Stomach (tissue), 8 donors: ENCODE measurements at regions not wholly inside any gene's neighbourhood (a gene's known extent, or its start where the extent isn't known, plus 50 kb on each side); places are given as distances from the start of the nearest gene placed in this dataset.

Experiments used
- DNase-seq, 2 donors: peaks; one replicate each; pipeline versions ENCODE4 v3.0.0 to v3.0.0-alpha.2; 2013 to 2019
- H3K27ac ChIP-seq, 5 donors: fragments of 200-600 bp in 4 of 5; sonication (generic) in 4 of 5; one replicate each; pipeline ENCODE4 v1.5.1; 2013 to 2019; ENCODE audit warnings: mild to moderate bottlenecking in 1 of 5, moderate library complexity in 1 of 5
- H3K27me3 ChIP-seq, 3 donors: fragments of 200-600 bp; sonication (generic); one replicate each; pipeline ENCODE4 v1.5.1; 2017 to 2019; ENCODE audit warnings: mixed run types in 1 of 3
- H3K36me3 ChIP-seq, 4 donors: fragments of 200-600 bp; sonication (generic); 1 replicate in 3 of 4; 2 replicates in 1 of 4; pipeline ENCODE4 v1.5.1; 2016 to 2019
- H3K4me1 ChIP-seq, 4 donors: fragments of 200-600 bp; sonication (generic); one replicate each; pipeline ENCODE4 v1.5.1; 2016 to 2019
- H3K4me3 ChIP-seq, 4 donors: fragments of 200-600 bp; sonication (generic) in 3 of 4; one replicate each; pipeline ENCODE4 v1.5.1; 2016 to 2019; ENCODE audit warnings: mild to moderate bottlenecking in 1 of 4
- H3K9me3 ChIP-seq, 4 donors: fragments of 200-600 bp; sonication (generic); one replicate each; pipeline ENCODE4 v1.5.1; 2016 to 2019
- CTCF ChIP-seq, 7 experiments: fragments of 450-650 bp in 4 of 7; fragments of 200-600 bp in 3 of 7; sonication (generic) in 3 of 7; IDR thresholded peaks; one replicate each; pipeline ENCODE4 v1.5.1; 2016 to 2019; ENCODE audit warnings: antibody characterized with exemption in 7 of 7, control low read depth in 2 of 7, mild to moderate bottlenecking in 1 of 7
- EP300 ChIP-seq: sonication (generic); formaldehyde crosslinking; IDR thresholded peaks from one replicate; pipeline ENCODE4 v1.6.1; 2017; ENCODE audit warnings: antibody characterized with exemption
- POLR2A ChIP-seq, 4 donors: fragments of 450-650 bp; IDR thresholded peaks; one replicate each; pipeline ENCODE4 v1.6.1; 2016; ENCODE audit warnings: antibody characterized with exemption in 4 of 4, control low read depth in 2 of 4, mild to moderate bottlenecking in 1 of 4, moderate library complexity in 1 of 4
- POLR2AphosphoS5 ChIP-seq, 3 donors: sonication (generic); formaldehyde crosslinking; IDR thresholded peaks; one replicate each; pipeline ENCODE4 v1.6.1; 2016; ENCODE audit warnings: antibody characterized with exemption in 3 of 3
- WGBS, 5 donors: extraction: QIAGEN DNeasy Blood & Tissue Kit in 3 of 5; methylation state at CpG; one replicate each; pipeline versions ENCODE4 v1.1.5 to v1.1.7; 2013 to 2018; 5-methylcytosine and 5-hydroxymethylcytosine counted together
- intact Hi-C: fragments of 100-400 bp; cut with DNase I; formaldehyde crosslinking; loops from one replicate; pipeline ENCODE4 v1.15.1; 2023; ENCODE audit warnings: low total_unique reads
- donor health status: healthy with polysubstance abuse.
- donor health status: Bipolar disorder and iron deficiency.
- donor health status: healthy.

GRCh38 chr9:82598241-82599039, 464.5 kb downstream of the RASEF start:
- intact Hi-C loops: no loop called here
- Histone ChIP-seq H3K4me1 (peaks cover 22 to 52% (median 37%) of the 10 kb centered on the region in 4 donors), H3K27me3 (no peaks in the 10 kb centered on the region), H3K9me3 (no peaks in the 10 kb centered on the region), H3K27ac (peak overlapping the region; percentile 54 to 79 (median 65)), H3K36me3 (no peaks in the 10 kb centered on the region), H3K4me3 (no peak overlapping the region)
- TF ChIP-seq POLR2A (IDR thresholded peaks at IDR 0.05): no peak
- no peak for TF ChIP-seq CTCF (IDR thresholded peaks at IDR 0.05)
- TF ChIP-seq POLR2AphosphoS5 (IDR thresholded peaks at IDR 0.05): no peak
- TF ChIP-seq EP300: no peak
- 29 to 49% (median 35%) methylated on average over 6 of the region's 6 CpGs for WGBS, 5 donors
- DNase-seq: peak in 1 of 2 donors; percentile 43

DNA sequence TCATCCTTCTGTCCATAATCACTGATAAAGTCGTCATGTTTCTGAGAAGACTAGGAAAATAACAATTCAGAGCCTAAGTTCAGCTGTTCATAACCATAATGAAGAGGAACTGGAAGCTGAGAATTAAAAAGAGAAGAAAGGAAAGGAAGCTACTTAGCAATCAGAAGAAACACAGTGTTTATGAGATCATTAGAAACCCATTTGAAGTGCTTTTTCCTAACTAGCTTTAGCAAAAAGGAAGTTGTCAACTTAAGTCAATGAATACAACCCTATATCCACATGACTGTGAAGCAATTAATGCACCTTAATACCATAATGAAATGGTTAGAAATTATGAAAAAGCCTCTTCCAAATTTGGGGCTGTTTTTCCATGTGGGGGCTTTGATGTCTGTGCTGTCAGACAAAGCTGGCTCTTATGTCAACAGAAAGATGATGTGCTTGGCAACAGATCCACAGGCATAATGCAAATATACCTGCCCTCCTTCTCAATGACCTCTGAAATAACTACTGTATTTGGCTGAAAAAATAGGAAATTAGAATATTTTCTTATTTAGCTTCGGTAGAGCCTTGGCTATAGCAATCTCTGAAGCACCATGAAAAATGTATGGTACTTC, 463.5 kb downstream of the RASEF start:
- Histone ChIP-seq H3K27ac (peak overlapping the region in 1 of 5 donors; percentile 79), H3K27me3 (no peaks in the 10 kb centered on the region), H3K4me1 (peaks cover 22 to 52% (median 37%) of the 10 kb centered on the region in 4 donors), H3K9me3 (no peaks in the 10 kb centered on the region), H3K36me3 (no peaks in the 10 kb centered on the region), H3K4me3 (no peak overlapping the region)
- no peak for DNase-seq
- 62 to 79% (median 64%) methylated on average over 2 of the region's 2 CpGs for WGBS, 5 donors
- TF ChIP-seq CTCF (IDR thresholded peaks at IDR 0.05): no peak
- TF ChIP-seq POLR2AphosphoS5 (IDR thresholded peaks at IDR 0.05): no peak
- TF ChIP-seq POLR2A (IDR thresholded peaks at IDR 0.05): no peak
- TF ChIP-seq EP300: no peak
- intact Hi-C loops: no loop called here

DNA sequence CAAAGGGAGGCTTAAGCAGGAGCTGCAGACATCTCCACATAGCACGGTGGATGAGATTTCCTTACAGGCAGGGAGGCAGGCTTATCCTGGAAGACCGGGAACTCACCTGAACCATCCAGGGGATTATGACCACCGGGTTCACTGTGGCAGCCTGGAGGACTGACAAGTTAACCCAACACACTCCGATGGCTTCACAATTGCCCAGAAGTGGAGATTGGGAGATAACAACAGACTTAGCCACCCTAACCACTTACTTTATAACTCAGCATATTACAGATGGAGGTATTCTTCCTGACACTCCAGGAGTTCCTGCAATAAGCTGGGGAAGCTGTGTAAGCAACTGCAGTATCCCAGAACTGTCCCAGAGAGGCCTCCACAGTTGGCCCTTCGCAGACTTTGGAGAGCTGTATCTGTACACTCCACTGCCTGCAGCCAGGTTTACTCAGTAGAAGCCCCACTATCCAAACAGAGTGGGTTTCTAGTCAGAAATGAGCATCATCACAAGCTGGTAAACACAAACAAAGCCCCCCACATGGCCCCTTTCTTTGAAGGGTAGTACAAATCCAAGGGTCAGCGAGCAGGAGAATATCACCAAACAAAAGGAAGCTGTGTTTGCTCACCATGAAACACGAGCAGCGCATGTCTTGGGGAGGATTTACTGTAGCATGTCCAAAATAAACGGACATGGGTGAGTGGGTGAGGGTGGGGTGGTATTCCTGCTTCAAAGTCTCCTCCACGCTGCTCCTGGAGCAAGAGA, 462.2 kb downstream of the RASEF start:
- DNase-seq: peak in 1 of 2 donors; percentile 29
- TF ChIP-seq CTCF (IDR thresholded peaks at IDR 0.05) (no peak), EP300 (no peak), POLR2A (IDR thresholded peaks at IDR 0.05) (no peak), POLR2AphosphoS5 (IDR thresholded peaks at IDR 0.05) (no peak)
- 48 to 63% (median 49%) methylated on average over 10 of the region's 10 CpGs for WGBS, 5 donors
- peaks cover 27 to 64% (median 44%) of the 10 kb centered on the region in 4 donors for H3K4me1 ChIP-seq
- no peak overlapping the region for H3K4me3 ChIP-seq
- no peaks in the 10 kb centered on the region for H3K36me3 ChIP-seq
- no peaks in the 10 kb centered on the region for H3K27me3 ChIP-seq
- intact Hi-C loops: loop anchor here (10.0 kb wide), 1 partner anchor 56 kb away; no protein-coding TSS in a partner anchor
- peak overlapping the region in 2 of 5 donors; percentile 42 to 50 for H3K27ac ChIP-seq
- H3K9me3 ChIP-seq: no peaks in the 10 kb centered on the region

DNA sequence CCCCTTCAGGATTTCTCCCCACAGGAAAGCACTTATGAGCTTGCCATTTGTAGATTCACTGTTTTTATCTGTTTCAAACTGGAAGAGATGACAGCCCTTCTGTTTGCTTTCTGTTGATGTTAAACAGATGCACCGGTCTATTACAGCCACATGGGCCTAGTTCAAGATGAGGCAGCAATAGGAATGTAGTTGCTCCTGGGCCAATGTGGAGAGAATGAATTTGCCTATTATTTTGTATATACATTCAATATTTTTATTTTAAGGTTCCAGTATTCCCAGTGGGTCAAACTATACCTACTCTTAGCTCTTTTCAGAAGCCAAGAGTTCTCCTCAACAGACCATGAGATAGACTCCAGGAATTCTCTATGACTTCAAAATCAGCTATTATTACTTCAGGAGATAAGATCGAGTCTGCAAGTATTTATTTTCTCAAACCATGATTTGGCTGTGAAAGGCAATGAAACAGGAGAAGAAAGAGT, 461.6 kb downstream of the RASEF start:
- Histone ChIP-seq H3K4me1 (peaks cover 27 to 70% (median 47%) of the 10 kb centered on the region in 4 donors), H3K27ac (no peak overlapping the region), H3K9me3 (no peaks in the 10 kb centered on the region), H3K4me3 (no peak overlapping the region), H3K27me3 (no peaks in the 10 kb centered on the region), H3K36me3 (no peaks in the 10 kb centered on the region)
- intact Hi-C loops: loop anchor here (10.0 kb wide), 1 partner anchor 57 kb away; no protein-coding TSS in a partner anchor
- DNase-seq: peak in 1 of 2 donors; percentile 70
- TF ChIP-seq POLR2AphosphoS5 (IDR thresholded peaks at IDR 0.05): peak in 1 of 3 donors; percentile 8
- TF ChIP-seq POLR2A (IDR thresholded peaks at IDR 0.05): no peak
- TF ChIP-seq EP300: no peak
- no peak for TF ChIP-seq CTCF (IDR thresholded peaks at IDR 0.05)
- 32 to 65% (median 38%) methylated on average over 2 of the region's 2 CpGs for WGBS, 5 donors
